GM21390 (cell line): ENCODE measurements at regions not wholly inside any gene's neighbourhood (a gene's known extent, or its start where the extent isn't known, plus 50 kb on each side); places are given as distances from the start of the nearest gene placed in this dataset.

Experiments used
- ATAC-seq: cut with Tn5 transposase; IDR thresholded peaks from one replicate; pipeline ENCODE4 v1.9.1; 2021; ENCODE audit not compliant: unreplicated experiment

DNA sequence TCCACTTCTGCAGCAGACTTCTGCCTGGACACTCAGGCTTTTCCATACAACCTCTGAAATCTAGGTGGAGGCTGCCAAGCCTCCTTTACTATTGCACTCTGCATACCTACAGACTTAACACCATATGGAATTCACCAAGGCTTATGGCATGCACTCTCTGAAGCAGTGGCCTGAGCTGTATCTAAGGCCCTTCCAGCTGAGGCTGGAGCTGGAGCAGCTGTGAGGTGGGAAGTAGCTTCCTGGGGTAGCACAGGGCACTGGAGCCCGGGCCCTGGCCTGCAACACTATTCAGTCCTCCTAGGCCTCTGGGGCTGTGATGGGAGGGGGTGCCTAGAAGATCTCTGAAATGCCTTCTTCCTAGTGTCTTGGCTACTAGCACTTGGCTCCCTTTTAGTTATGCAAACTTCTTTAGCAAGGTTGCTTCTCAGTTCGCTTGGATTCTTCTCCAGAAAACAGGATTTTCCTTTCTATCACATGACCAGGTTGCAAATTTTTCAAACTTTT is 186.6 kb upstream of the RORA start:
- ATAC-seq, result no peak

GRCh38 chr15:61411902-61412510 is 182.9 kb upstream of the RORA start:
- no peak for ATAC-seq

DNA sequence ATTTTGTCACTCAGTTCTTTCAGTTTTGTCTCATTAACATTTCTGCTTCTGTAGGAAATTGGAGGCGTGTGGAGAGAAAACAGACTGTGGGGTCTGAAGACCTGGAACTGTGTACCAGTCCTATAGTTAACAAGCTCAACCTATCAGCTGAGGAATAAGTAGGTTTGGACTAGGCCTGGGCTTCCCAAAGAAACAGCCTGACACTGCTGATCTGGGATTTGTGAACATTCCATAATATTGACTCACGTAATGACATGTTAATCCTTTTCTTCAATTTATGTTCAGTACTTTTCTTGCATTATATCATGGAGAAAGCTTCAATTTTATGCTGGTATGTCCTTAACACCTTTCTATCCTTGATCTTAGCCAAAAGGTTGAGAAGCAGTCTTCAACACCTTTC is 181.6 kb upstream of the RORA start:
- ATAC-seq, result no peak

DNA sequence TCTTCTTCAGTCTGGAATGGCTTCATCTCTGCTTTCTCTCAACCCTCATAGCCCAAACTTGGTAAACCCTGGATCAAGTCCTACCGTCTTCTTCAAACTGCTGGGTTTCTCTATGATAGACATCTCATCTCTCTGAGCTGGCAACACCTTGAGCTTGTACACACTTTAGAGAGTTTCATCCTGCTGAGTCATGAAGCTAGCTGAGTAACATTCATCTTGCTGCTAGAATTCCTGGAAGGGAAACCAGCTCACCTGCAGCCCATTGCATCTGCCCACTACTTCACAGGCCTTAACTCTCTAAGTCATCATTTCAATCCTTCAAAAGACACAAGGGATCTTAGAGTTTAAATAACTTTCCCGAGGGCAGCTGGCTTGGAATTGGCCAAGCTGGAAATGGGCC is 175.5 kb upstream of the RORA start:
- ATAC-seq, result no peak

DNA sequence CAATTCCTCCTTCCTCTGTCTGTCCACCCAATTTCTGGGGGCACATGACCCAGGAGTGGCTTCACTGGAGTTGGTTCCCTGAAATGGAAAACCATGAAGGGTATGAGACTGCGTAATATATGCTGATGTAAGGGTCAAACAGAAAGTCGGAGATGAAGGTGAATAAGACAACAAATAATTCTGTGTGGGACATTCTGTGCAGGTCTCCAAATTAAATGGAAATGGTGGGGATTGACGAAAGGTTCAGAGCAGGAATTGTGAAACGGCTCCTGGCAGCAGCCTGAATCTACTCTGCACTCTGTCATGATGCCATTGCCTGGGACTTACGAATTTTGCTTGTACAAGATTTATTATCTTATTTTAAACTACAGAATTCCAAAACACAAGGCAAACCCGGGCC is 174.8 kb upstream of the RORA start:
- no peak for ATAC-seq

- ATAC-seq, result no peak
These were observed 173.0 kb upstream of the RORA start for GRCh38 chr15:61401903-61402698.

GRCh38 chr15:61398310-61398709 is 169.2 kb upstream of the RORA start:
- ATAC-seq, result no peak

- ATAC-seq, result no peak
These were observed 167.3 kb upstream of the RORA start for GRCh38 chr15:61396235-61396919.

- ATAC-seq, result no peak
These were observed 164.8 kb upstream of the RORA start for GRCh38 chr15:61393949-61394348.

DNA sequence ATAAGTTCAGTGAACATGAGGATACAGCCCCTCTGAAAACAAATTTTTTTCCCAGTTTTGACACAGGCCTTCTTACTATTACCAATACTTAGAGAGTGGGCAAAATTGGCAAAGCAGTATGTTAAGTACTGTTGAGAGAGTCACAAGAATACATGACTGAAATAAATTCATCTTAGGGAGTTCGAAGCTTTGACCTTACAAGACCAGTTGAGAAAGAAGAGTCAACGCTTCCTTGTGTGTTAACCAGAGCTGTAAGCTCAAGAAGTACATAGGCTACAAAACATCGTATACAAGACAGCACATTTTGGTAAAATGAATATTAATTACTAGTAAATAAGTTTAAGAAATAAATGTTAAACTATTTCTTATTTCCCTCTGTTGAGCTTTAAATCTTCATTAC is 164.4 kb upstream of the RORA start:
- no peak for ATAC-seq

DNA sequence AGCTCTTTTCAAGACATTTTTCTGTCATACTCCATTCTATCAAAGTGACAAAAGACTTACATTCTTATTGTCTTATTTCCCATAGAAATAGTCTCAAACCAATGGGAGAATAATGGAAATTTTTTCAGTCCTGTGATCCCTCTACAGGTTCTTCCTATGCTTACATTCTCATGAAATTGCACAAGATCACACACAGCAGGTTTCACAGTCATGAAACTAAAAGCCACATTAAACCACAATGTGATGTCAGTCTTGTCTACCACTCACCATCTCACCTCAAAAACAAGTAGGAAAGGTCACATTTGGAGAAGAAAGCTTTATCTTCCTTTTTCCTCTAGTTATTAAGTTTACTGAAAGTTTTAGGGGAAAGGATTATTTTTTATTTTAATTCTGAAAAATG is 161.0 kb upstream of the RORA start:
- ATAC-seq, result no peak

GRCh38 chr15:61389334-61390028 is 160.4 kb upstream of the RORA start:
- no peak for ATAC-seq

GRCh38 chr15:61387675-61388074 is 158.6 kb upstream of the RORA start:
- ATAC-seq, result no peak

- no peak for ATAC-seq
These were observed 154.3 kb upstream of the RORA start for GRCh38 chr15:61383421-61383820.

GRCh38 chr15:61382927-61383326 is 153.8 kb upstream of the RORA start:
- ATAC-seq, result no peak

- no peak for ATAC-seq
These were observed 152.4 kb upstream of the RORA start for GRCh38 chr15:61381501-61381900.

DNA sequence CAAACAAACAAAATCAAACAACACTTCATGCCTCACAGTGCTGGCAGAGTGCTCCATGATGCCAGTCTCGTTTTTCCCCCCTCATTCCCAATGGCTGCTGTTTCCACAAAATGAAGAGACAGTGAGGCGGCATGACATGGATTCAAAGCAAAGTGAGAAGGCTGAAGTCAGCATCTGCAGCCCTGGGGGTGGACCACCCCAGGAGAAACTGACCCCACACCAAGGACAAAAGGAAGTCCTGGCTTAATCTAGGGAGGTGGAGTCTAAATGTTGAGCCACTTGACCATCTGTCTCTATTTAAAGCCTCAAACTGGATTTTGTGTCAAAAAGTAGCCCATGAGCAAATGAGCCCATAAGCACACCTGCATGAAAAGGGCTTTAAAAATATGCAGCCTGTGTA is 151.2 kb upstream of the RORA start:
- no peak for ATAC-seq

DNA sequence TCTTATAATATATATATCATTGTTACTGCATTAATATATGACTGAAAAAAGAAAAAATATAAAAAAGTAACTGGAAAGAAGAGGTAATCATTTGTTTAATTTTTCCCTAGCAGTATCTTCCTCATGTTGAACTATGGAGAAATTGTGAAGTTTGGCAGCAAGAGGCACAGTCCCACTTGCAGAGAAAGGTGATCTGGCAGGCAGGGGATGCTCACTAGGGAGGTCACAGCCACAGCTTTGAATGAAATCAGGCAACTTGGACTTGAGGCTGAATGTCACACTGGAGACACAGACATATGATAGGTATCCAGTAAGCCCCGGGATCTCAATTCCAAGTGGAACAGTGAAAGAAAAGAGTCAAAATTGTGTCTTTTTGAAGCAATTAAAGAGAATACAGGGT is 149.9 kb upstream of the RORA start:
- no peak for ATAC-seq

- ATAC-seq, result no peak
These were observed 147.9 kb upstream of the RORA start for GRCh38 chr15:61376961-61377360.

DNA sequence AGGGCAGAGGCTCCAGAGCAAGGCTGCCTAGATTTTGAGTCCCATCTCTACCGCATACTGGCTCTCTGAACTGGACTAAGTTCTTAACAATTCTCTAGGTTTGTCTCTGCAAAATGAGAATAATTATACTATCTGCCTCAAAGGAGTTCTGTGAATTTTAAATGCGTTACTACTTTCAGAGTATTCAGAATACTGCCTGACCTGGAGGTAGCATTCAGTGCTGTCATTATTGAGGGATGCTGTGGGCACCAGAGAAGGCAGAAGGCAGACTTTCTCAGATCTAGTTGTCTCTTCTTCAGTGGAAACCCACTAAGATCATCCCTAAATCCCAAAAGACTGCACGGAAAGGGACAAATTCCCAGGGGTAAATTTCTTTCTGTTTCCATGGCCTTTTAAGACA is 147.4 kb upstream of the RORA start:
- ATAC-seq, result no peak

- no peak for ATAC-seq
These were observed 145.7 kb upstream of the RORA start for GRCh38 chr15:61374848-61375247.
